ENCODE measurements at regions not wholly inside any gene's neighbourhood (a gene's known extent, or its start where the extent isn't known, plus 50 kb on each side); places are given as distances from the start of the nearest gene placed in this dataset.

DNA sequence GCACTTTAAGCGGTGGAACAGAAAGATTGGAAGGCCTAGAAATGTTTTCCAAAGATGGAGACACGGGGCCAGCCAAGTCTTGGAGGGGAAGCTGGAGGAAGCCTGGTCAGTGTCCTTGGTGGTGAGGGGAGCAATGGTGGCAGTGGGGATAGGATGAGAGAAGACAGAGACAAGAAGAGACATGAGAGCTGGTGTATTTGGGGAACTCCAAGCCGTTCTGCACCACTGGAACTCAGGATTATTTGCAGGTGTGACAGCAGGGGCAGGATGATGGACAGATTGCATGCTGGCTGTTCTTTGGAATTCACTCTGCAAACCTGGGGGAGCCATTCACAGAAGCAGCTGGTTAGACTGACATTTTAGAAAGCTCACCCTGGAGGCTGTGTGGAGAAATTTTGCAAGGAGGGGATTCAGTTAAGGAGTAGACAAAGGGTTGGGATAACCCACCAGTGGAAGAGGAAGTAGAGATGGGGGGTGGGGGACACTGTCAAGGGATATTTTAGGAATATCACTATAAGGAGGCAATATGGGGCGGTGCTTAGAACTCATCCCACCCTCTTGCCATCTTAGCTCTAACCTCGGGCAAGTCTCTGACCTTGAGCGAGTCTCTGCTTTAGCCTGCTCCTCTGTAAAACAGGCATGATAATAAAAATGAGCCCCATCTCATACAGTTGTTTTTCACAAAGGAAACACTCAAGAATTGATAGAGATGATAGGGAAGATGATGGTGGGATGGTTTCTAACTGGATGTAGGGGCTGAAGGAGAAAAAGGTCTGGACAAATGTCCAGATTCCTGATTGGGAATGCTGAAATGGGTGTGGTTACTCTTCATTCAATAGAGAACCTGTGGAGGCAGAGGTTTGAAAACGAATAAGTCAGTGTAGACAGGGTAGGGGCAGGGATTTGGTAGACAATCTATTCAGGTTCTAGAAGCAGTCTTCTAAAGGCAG is 175.8 kb downstream of the MYCN start:
- Mint-ChIP-seq H3K27me3 (ENCODE audit: low read depth) (no peaks in the 10 kb centered on the region), H3K36me3 (ENCODE audit: insufficient read depth in 1 of 3, low read depth in 3 of 3) (peaks cover under 1 to 2% (median under 1%) of the 10 kb centered on the region in 3 experiments; a peak in 2 of 7 replicates), H3K4me3 (peak overlapping the region in 1 of 2 experiments; percentile 22; a peak in 1 of 5 replicates), H3K27ac (peak overlapping the region in 2 of 3 experiments; percentile 10 to 62; a peak in 2 of 7 replicates), H3K4me1 (peaks cover 19 to 23% of the 10 kb centered on the region in 2 experiments), H3K9me3 (peaks cover 0 to 2% of the 10 kb centered on the region in 2 experiments; a peak in 1 of 5 replicates)
- H3K9me3 ChIP-seq (ENCODE audit: control insufficient read depth, low read depth, low read length): peaks cover under 1% of the 10 kb centered on the region
- H3K18ac ChIP-seq (ENCODE audit: insufficient read length, low read depth, low read length): no peak overlapping the region
- H3K79me1 ChIP-seq (ENCODE audit: insufficient read depth, low read depth, low read length, poor library complexity, severe bottlenecking): no peaks in the 10 kb centered on the region
- TF ChIP-seq, protein P1, sequence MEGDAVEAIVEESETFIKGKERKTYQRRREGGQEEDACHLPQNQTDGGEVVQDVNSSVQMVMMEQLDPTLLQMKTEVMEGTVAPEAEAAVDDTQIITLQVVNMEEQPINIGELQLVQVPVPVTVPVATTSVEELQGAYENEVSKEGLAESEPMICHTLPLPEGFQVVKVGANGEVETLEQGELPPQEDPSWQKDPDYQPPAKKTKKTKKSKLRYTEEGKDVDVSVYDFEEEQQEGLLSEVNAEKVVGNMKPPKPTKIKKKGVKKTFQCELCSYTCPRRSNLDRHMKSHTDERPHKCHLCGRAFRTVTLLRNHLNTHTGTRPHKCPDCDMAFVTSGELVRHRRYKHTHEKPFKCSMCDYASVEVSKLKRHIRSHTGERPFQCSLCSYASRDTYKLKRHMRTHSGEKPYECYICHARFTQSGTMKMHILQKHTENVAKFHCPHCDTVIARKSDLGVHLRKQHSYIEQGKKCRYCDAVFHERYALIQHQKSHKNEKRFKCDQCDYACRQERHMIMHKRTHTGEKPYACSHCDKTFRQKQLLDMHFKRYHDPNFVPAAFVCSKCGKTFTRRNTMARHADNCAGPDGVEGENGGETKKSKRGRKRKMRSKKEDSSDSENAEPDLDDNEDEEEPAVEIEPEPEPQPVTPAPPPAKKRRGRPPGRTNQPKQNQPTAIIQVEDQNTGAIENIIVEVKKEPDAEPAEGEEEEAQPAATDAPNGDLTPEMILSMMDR (conservative IDR thresholded peaks at IDR 0.05): no peak
- H2AFZ ChIP-seq (ENCODE audit: low read length): no peak overlapping the region
- no peak overlapping the region for H3K23ac ChIP-seq (ENCODE audit: insufficient read length, low read depth, low read length)
- no peak overlapping the region for H3K4me2 ChIP-seq (ENCODE audit: insufficient read depth, insufficient read length, low read length)
- H3K79me2 ChIP-seq (ENCODE audit: insufficient read depth, low read length): no peaks in the 10 kb centered on the region
- H2BK120ac ChIP-seq (ENCODE audit: low read depth, low read length, poor library complexity, severe bottlenecking): no peak overlapping the region
- no peak for DNase-seq
- H4K91ac ChIP-seq (ENCODE audit: insufficient read length, low read depth, low read length): no peak overlapping the region
- no peaks in the 10 kb centered on the region for H4K20me1 ChIP-seq (ENCODE audit: control insufficient read depth, insufficient read depth, insufficient read length)
- H3K9ac ChIP-seq (ENCODE audit: extremely low read depth, insufficient read length, low read length): no peak overlapping the region
- no peaks in the 10 kb centered on the region for H3K27me3 ChIP-seq (ENCODE audit: insufficient read depth, low read length)
- no peaks in the 10 kb centered on the region for H3K23me2 ChIP-seq (ENCODE audit: insufficient read length, low read depth, low read length, poor library complexity, severe bottlenecking)
- H2BK12ac ChIP-seq (ENCODE audit: insufficient read length, low read depth, low read length): no peak overlapping the region
- H2AK5ac ChIP-seq (ENCODE audit: insufficient read length, low read length): no peak overlapping the region
- H2BK20ac ChIP-seq (ENCODE audit: low read depth, low read length, poor library complexity, severe bottlenecking): no peak overlapping the region
- no peak overlapping the region for H3K27ac ChIP-seq (ENCODE audit: insufficient read length, low read depth, low read length)
- no CpG with 5 or more reads among the region's 7 CpGs for WGBS (ENCODE audit: extremely low coverage, insufficient read length, low lambda C conversion rate)
- no peaks in the 10 kb centered on the region for H3K4me1 ChIP-seq (ENCODE audit: insufficient read depth, low read length)
- H3T11ph ChIP-seq (ENCODE audit: low read length): no peak overlapping the region
- no peak overlapping the region for H4K8ac ChIP-seq (replicated peaks; ENCODE audit: insufficient read length, low read depth, low read length)
- H3K14ac ChIP-seq (ENCODE audit: insufficient read depth, low read length): no peak overlapping the region
- H3K56ac ChIP-seq (ENCODE audit: insufficient read length, low read depth, low read length): no peak overlapping the region
- no peak overlapping the region for H2BK15ac ChIP-seq (ENCODE audit: low read depth, low read length)
- no peak overlapping the region for H2BK5ac ChIP-seq (ENCODE audit: insufficient read length, low read length)
- no peak overlapping the region for H4K5ac ChIP-seq (ENCODE audit: insufficient read length, low read depth, low read length)
- H3K4ac ChIP-seq (ENCODE audit: low read depth, low read length): no peak overlapping the region

All from H9 (cell line).